MM.1S (cell line): ENCODE measurements at regions not wholly inside any gene's neighbourhood (a gene's known extent, or its start where the extent isn't known, plus 50 kb on each side); places are given as distances from the start of the nearest gene placed in this dataset.

Experiments
- DNase-seq: peaks from one replicate; pipeline ENCODE4 v3.0.0-alpha.2; 2015
- H2AFZ ChIP-seq: fragments of 300-600 bp; sonication (generic); 2 replicates; pipeline ENCODE4 v1.6.0; 2016; ENCODE audit warnings: antibody characterized with exemption, low read length
- H3F3A ChIP-seq: fragments of 300-600 bp; sonication (generic); 2 replicates; pipeline ENCODE4 v1.6.1; 2016; ENCODE audit warnings: mild to moderate bottlenecking, antibody characterized with exemption, low read length, moderate library complexity, mixed read lengths; ENCODE audit not compliant: insufficient read depth
- H3K27ac ChIP-seq: fragments of 300-600 bp; sonication (generic); 2 replicates; pipeline ENCODE4 v1.5.1; 2016; ENCODE audit warnings: mild to moderate bottlenecking, low read length
- H3K27me3 ChIP-seq: fragments of 300-600 bp; sonication (generic); replicated peaks from 2 replicates; pipeline ENCODE4 v1.6.0; 2016; ENCODE audit warnings: low read length; ENCODE audit not compliant: insufficient read depth
- H3K36me3 ChIP-seq: fragments of 300-600 bp; sonication (generic); replicated peaks from 2 replicates; pipeline ENCODE4 v1.6.1; 2016; ENCODE audit warnings: mild to moderate bottlenecking, low read length, mixed read lengths; ENCODE audit not compliant: insufficient read depth
- H3K4me1 ChIP-seq: fragments of 300-600 bp; sonication (generic); 2 replicates; pipeline ENCODE4 v1.6.1; 2016; ENCODE audit warnings: low read length, mixed read lengths
- H3K4me2 ChIP-seq: fragments of 300-600 bp; sonication (generic); 2 replicates; pipeline ENCODE4 v1.6.0; 2016; ENCODE audit warnings: low read depth, low read length
- H3K4me3 ChIP-seq: fragments of 300-600 bp; sonication (generic); 2 replicates; pipeline ENCODE4 v1.5.1; 2016; ENCODE audit warnings: low read length, mixed read lengths
- H3K79me2 ChIP-seq: fragments of 300-600 bp; sonication (generic); 2 replicates; pipeline ENCODE4 v1.6.1; 2016; ENCODE audit warnings: mixed run types, low read length, mixed read lengths
- H3K9ac ChIP-seq: fragments of 300-600 bp; sonication (generic); 2 replicates; pipeline ENCODE4 v1.6.1; 2016; ENCODE audit warnings: low read length, mixed read lengths
- H3K9me2 ChIP-seq: fragments of 300-600 bp; sonication (generic); replicated peaks from 2 replicates; pipeline ENCODE4 v1.6.1; 2016; ENCODE audit warnings: mild to moderate bottlenecking, low read length, mixed read lengths; ENCODE audit not compliant: insufficient read depth
- H3K9me3 ChIP-seq: fragments of 300-600 bp; sonication (generic); replicated peaks from 2 replicates; pipeline ENCODE4 v1.6.1; 2016; ENCODE audit warnings: mild to moderate bottlenecking, low read length, mixed read lengths; ENCODE audit not compliant: insufficient read depth
- H4K20me1 ChIP-seq: fragments of 300-600 bp; sonication (generic); 2 replicates; pipeline ENCODE4 v1.6.1; 2016; ENCODE audit warnings: mild to moderate bottlenecking, low read length, moderate library complexity, mixed read lengths; ENCODE audit not compliant: insufficient read depth
- CTCF ChIP-seq: fragments of 300-600 bp; sonication (generic); IDR thresholded peaks from 2 replicates; pipeline ENCODE4 v1.5.1; 2016; ENCODE audit warnings: antibody characterized with exemption, low read length, mixed read lengths
- EZH2 ChIP-seq: fragments of 300-600 bp; sonication (generic); optimal IDR thresholded peaks from 2 replicates; pipeline ENCODE3; 2017; ENCODE audit warnings: low read depth, mild to moderate bottlenecking, antibody characterized with exemption, low read length, mixed read lengths
- EZH2phosphoT487 ChIP-seq: fragments of 300-600 bp; sonication (generic); IDR thresholded peaks from 2 replicates; pipeline ENCODE4 v1.6.1; 2018; ENCODE audit warnings: antibody characterized with exemption, low read length

GRCh38 chr3:95434491-95434890 lies 1371.6 kb downstream of the NSUN3 start:
- Histone ChIP-seq H3K27ac (no peak overlapping the region), H3K9me3 (no peaks in the 10 kb centered on the region; the same call in 1 of the 2 replicates), H3K27me3 (no peaks in the 10 kb centered on the region), H3K9ac (no peak overlapping the region), H3K4me2 (no peak overlapping the region), H4K20me1 (no peaks in the 10 kb centered on the region), H3K79me2 (no peaks in the 10 kb centered on the region), H3F3A (no peaks in the 10 kb centered on the region), H3K4me1 (no peaks in the 10 kb centered on the region), H2AFZ (0 out of 2 replicates have a peak overlapping the region, but pooled peaks have one; percentile 15), H3K36me3 (no peaks in the 10 kb centered on the region), H3K4me3 (no peak overlapping the region), H3K9me2 (no peaks in the 10 kb centered on the region)
- no peak for TF ChIP-seq EZH2phosphoT487
- no peak for DNase-seq

GRCh38 chr3:95437409-95437808 lies 1374.5 kb downstream of the NSUN3 start:
- no peaks in the 10 kb centered on the region for H3K79me2 ChIP-seq
- no peaks in the 10 kb centered on the region for H4K20me1 ChIP-seq
- H3K27me3 ChIP-seq = no peaks in the 10 kb centered on the region
- H2AFZ ChIP-seq = no peak overlapping the region
- no peaks in the 10 kb centered on the region for H3K4me1 ChIP-seq
- no peaks in the 10 kb centered on the region for H3F3A ChIP-seq
- H3K9me3 ChIP-seq = no peaks in the 10 kb centered on the region; the same call in 1 of the 2 replicates
- no peaks in the 10 kb centered on the region for H3K36me3 ChIP-seq
- no peak overlapping the region for H3K27ac ChIP-seq
- TF ChIP-seq CTCF (no peak), EZH2 (no peak), EZH2phosphoT487 (no peak)
- H3K4me2 ChIP-seq = no peak overlapping the region
- H3K9ac ChIP-seq = no peak overlapping the region
- H3K4me3 ChIP-seq = no peak overlapping the region
- DNase-seq = no peak
- no peaks in the 10 kb centered on the region for H3K9me2 ChIP-seq

GRCh38 chr3:95438274-95438673 lies 1375.4 kb downstream of the NSUN3 start:
- Histone ChIP-seq H3K27ac (no peak overlapping the region), H3K36me3 (no peaks in the 10 kb centered on the region), H3K9me3 (no peaks in the 10 kb centered on the region; the same call in 1 of the 2 replicates), H3K79me2 (no peaks in the 10 kb centered on the region), H3K4me2 (no peak overlapping the region), H3F3A (no peaks in the 10 kb centered on the region), H3K9me2 (no peaks in the 10 kb centered on the region), H3K9ac (no peak overlapping the region), H2AFZ (no peak overlapping the region), H3K4me3 (no peak overlapping the region), H3K27me3 (no peaks in the 10 kb centered on the region), H4K20me1 (no peaks in the 10 kb centered on the region), H3K4me1 (no peaks in the 10 kb centered on the region)
- no peak for DNase-seq
- no peak for TF ChIP-seq CTCF
- TF ChIP-seq EZH2 = no peak
- no peak for TF ChIP-seq EZH2phosphoT487

GRCh38 chr3:95442766-95443165 lies 1371.6 kb upstream of the EPHA6 start:
- no peak for DNase-seq
- H3K4me3 ChIP-seq = no peak overlapping the region
- no peaks in the 10 kb centered on the region for H3F3A ChIP-seq
- H3K27ac ChIP-seq = no peak overlapping the region
- H4K20me1 ChIP-seq = no peaks in the 10 kb centered on the region
- no peaks in the 10 kb centered on the region for H3K4me1 ChIP-seq
- no peaks in the 10 kb centered on the region for H3K9me3 ChIP-seq
- H3K27me3 ChIP-seq = no peaks in the 10 kb centered on the region
- no peak overlapping the region for H2AFZ ChIP-seq
- no peaks in the 10 kb centered on the region for H3K79me2 ChIP-seq
- H3K36me3 ChIP-seq = no peaks in the 10 kb centered on the region
- no peak for TF ChIP-seq CTCF
- TF ChIP-seq EZH2 = no peak
- TF ChIP-seq EZH2phosphoT487 = no peak
- no peak overlapping the region for H3K4me2 ChIP-seq
- no peak overlapping the region for H3K9ac ChIP-seq
- H3K9me2 ChIP-seq = no peaks in the 10 kb centered on the region
